ENCODE measurements at regions not wholly inside any gene's neighbourhood (a gene's known extent, or its start where the extent isn't known, plus 50 kb on each side); places are given as distances from the start of the nearest gene placed in this dataset.

- intact Hi-C loops (cut with micrococcal nuclease) = no loop called here
Measured at GRCh38 chr5:63374085-63374484, 588.2 kb downstream of the HTR1A start.

GRCh38 chr5:63351164-63351563, 611.1 kb downstream of the HTR1A start:
- intact Hi-C loops (cut with micrococcal nuclease) = no loop called here

- intact Hi-C loops (cut with micrococcal nuclease) = no loop called here
Measured at GRCh38 chr5:63346451-63346850, 615.8 kb downstream of the HTR1A start.

GRCh38 chr5:63341442-63341841, 620.8 kb downstream of the HTR1A start:
- intact Hi-C loops (cut with micrococcal nuclease) = no loop called here

- intact Hi-C loops (cut with micrococcal nuclease) = no loop called here
Measured at GRCh38 chr5:63323926-63324325, 638.3 kb downstream of the HTR1A start.

GRCh38 chr5:63314551-63314950, 647.7 kb downstream of the HTR1A start:
- intact Hi-C loops (cut with micrococcal nuclease) = no loop called here

- intact Hi-C loops (cut with micrococcal nuclease) = no loop called here
Measured at GRCh38 chr5:63310644-63311043, 651.6 kb downstream of the HTR1A start.

GRCh38 chr5:63306909-63307308, 655.3 kb downstream of the HTR1A start:
- intact Hi-C loops (cut with micrococcal nuclease) = no loop called here

GRCh38 chr5:63293317-63293716, 668.9 kb downstream of the HTR1A start:
- intact Hi-C loops (cut with micrococcal nuclease) = no loop called here

GRCh38 chr5:63286724-63287123, 675.5 kb downstream of the HTR1A start:
- intact Hi-C loops (cut with micrococcal nuclease) = no loop called here

GRCh38 chr5:63263411-63263810, 684.8 kb downstream of the LRRC70 start:
- intact Hi-C loops (cut with micrococcal nuclease) = no loop called here

GRCh38 chr5:63262185-63262981, 683.8 kb downstream of the LRRC70 start:
- intact Hi-C loops (cut with micrococcal nuclease) = no loop called here

GRCh38 chr5:63261695-63262094, 683.1 kb downstream of the LRRC70 start:
- intact Hi-C loops (cut with micrococcal nuclease) = no loop called here

GRCh38 chr5:63255594-63255993, 677.0 kb downstream of the LRRC70 start:
- intact Hi-C loops (cut with micrococcal nuclease) = no loop called here

- intact Hi-C loops (cut with micrococcal nuclease) = no loop called here
Measured at GRCh38 chr5:63250939-63251338, 672.3 kb downstream of the LRRC70 start.

GRCh38 chr5:63249960-63250359, 671.3 kb downstream of the LRRC70 start:
- intact Hi-C loops (cut with micrococcal nuclease) = no loop called here

GRCh38 chr5:63247651-63248050, 669.0 kb downstream of the LRRC70 start:
- intact Hi-C loops (cut with micrococcal nuclease) = no loop called here

GRCh38 chr5:63245271-63245670, 666.7 kb downstream of the LRRC70 start:
- intact Hi-C loops (cut with micrococcal nuclease) = no loop called here

- intact Hi-C loops (cut with micrococcal nuclease) = no loop called here
Measured at GRCh38 chr5:63240063-63240755, 661.6 kb downstream of the LRRC70 start.

GRCh38 chr5:63233911-63234310, 655.3 kb downstream of the LRRC70 start:
- intact Hi-C loops (cut with micrococcal nuclease) = no loop called here

GRCh38 chr5:63233361-63233760, 654.7 kb downstream of the LRRC70 start:
- intact Hi-C loops (cut with micrococcal nuclease) = no loop called here

- intact Hi-C loops (cut with micrococcal nuclease) = no loop called here
Measured at GRCh38 chr5:63230754-63231153, 652.1 kb downstream of the LRRC70 start.

- intact Hi-C loops (cut with micrococcal nuclease) = no loop called here
Measured at GRCh38 chr5:63228154-63228553, 649.5 kb downstream of the LRRC70 start.
